Epithelial cell of esophagus (primary cell): ENCODE measurements at regions not wholly inside any gene's neighbourhood (a gene's known extent, or its start where the extent isn't known, plus 50 kb on each side); places are given as distances from the start of the nearest gene placed in this dataset.

Experiments
- DNase-seq: peaks from one replicate; pipeline ENCODE4 v3.0.0; 2010; ENCODE audit warnings: low read depth
- H3K4me3 ChIP-seq: 2 replicates; pipeline ENCODE4 v1.5.1; 2011; ENCODE audit warnings: mild to moderate bottlenecking, low read length, control low read depth
- TF ChIP-seq, protein P1 (sequence below): IDR thresholded peaks from 2 replicates; pipeline ENCODE4 v1.5.1; 2011; ENCODE audit warnings: low read depth, mild to moderate bottlenecking, low read length, control low read depth, inconsistent platforms; ENCODE audit not compliant: insufficient read depth; ENCODE audit errors: missing control alignments

DNA sequence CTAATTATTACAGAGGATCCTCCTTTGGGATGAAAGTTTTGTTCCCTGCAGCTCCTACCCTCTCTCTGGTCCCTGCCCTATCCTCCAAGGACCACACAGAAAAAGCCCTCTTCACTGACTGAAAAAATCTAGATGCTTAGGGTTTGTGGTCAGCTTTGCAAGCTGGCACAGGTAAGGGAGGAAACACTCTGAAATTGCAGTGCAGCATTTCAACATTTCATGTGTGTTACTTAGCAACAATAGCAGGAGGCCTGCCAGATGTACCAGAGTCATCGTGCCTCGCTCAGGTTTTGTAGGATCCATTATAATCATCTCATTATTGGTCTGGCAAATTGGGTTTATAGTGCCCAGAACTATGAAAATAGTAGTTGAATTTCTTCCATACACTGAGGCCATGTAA is 109.5 kb downstream of the PALM2AKAP2 start:
- TF ChIP-seq, protein P1, sequence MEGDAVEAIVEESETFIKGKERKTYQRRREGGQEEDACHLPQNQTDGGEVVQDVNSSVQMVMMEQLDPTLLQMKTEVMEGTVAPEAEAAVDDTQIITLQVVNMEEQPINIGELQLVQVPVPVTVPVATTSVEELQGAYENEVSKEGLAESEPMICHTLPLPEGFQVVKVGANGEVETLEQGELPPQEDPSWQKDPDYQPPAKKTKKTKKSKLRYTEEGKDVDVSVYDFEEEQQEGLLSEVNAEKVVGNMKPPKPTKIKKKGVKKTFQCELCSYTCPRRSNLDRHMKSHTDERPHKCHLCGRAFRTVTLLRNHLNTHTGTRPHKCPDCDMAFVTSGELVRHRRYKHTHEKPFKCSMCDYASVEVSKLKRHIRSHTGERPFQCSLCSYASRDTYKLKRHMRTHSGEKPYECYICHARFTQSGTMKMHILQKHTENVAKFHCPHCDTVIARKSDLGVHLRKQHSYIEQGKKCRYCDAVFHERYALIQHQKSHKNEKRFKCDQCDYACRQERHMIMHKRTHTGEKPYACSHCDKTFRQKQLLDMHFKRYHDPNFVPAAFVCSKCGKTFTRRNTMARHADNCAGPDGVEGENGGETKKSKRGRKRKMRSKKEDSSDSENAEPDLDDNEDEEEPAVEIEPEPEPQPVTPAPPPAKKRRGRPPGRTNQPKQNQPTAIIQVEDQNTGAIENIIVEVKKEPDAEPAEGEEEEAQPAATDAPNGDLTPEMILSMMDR: no peak
- peak; percentile 95 for DNase-seq

DNA sequence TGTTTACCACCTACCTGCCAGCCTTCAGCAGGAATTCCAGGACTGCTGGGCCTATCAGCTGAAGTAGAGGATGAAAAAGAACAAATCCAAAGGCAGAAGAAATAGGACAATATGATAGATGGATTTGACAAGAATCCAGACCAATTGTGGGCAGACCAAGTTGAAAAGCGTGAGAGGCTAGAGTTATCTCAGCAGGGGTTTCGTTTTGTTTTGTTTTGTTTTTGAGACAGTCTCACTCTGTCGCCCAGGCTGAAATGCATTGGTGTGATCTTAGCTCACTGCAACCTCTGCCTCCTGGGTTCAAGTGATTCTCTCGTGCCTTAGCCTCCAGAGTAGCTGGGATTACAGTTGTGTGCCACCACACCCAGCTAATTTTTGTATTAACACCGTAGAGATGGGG is 113.2 kb downstream of the PALM2AKAP2 start:
- H3K4me3 ChIP-seq: no peak overlapping the region
- TF ChIP-seq, protein P1: no peak
- DNase-seq: no peak

More for the DNA sequence above, 109.5 kb downstream of the PALM2AKAP2 start:
- H3K4me3 ChIP-seq: no peak overlapping the region

DNA sequence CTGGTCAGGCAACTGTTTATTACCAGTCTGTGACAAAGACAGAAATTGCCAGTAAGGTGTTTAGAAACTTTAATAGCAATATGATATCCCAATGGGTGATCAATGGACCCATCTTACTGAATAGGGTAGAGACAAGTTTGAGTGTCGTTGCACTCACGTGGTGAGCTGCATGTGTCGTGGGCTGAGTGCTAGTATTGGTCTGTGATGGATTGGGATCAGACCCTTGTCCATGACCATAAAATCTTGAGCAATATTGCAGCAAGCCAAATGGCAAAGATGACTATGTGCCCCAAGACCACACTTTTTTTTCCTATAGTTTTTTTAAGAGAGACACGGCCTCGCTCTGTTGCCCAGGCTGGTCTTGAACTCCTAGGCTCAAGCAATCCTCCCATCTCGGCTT is 114.5 kb downstream of the PALM2AKAP2 start:
- TF ChIP-seq, protein P1: no peak
- no peak for DNase-seq
- no peak overlapping the region for H3K4me3 ChIP-seq

GRCh38 chr9:109894921-109895758 is 115.1 kb downstream of the PALM2AKAP2 start:
- DNase-seq: no peak

DNA sequence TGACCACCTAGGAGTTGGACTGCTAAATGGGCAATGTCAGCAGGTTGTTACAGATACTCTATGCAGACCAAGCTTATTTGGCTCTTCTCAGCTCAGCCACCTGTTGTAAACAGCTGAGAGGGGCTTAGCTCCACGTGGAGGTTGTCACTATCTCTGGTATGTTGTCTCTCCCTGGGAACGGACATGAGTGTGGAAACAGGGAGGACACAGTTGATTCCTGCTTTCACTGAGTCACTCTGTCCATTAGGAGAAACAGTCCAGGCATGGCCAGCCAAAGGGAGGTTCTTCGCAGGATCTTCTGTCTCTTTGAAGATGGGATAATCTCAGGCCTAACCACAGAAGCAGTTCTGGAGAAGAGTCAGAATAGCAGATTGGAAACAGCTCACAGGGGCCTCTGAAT is 121.2 kb downstream of the PALM2AKAP2 start:
- H3K4me3 ChIP-seq: no peak overlapping the region
- TF ChIP-seq, protein P1: no peak
- DNase-seq: no peak

More at GRCh38 chr9:109894921-109895758, 115.1 kb downstream of the PALM2AKAP2 start:
- TF ChIP-seq, protein P1: no peak
- no peak overlapping the region for H3K4me3 ChIP-seq

DNA sequence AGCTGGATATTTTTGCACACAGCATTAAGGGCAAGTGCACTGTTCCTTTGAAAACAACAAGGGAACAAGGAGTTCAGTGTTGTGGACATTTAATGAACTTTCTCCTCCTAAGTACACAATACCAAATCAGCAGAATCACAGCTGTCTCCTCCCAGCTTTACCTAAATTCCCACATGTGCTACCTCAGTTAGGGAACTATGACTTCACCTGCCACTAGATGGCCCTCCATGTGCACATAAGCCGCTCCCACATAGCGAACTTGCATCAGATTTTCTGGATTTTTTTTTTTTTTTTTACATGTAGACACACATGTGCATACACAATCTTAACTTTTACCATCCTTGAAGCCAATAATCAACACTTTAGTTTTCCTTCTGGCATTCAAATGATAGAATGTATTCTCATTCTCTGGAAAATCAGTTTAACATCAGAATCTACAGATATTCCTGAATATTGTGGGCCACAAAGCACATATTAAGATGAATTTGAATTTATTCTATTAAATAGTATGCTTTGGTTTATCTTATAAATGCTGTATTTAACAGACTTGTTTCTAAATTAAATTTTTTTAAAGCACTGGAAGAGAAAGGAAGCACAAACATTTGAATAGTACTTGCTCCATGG is 123.6 kb downstream of the PALM2AKAP2 start:
- TF ChIP-seq, protein P1: peak; percentile 90
- H3K4me3 ChIP-seq: no peak overlapping the region
- DNase-seq: peak; percentile 81
